HCT116 (cell line): ENCODE measurements at regions not wholly inside any gene's neighbourhood (a gene's known extent, or its start where the extent isn't known, plus 50 kb on each side); places are given as distances from the start of the nearest gene placed in this dataset.

Source experiments
- ATAC-seq: fragments of 200-7000 bp; cut with Tn5 transposase; 2 replicates; pipeline ENCODE4 v1.9.1; 2020; ENCODE audit warnings: mild to moderate bottlenecking, moderate library complexity
- BruUV-seq: library from RNA; stranded (reverse); fragments of 400-500 nt; replicated peaks from 2 replicates; lab custom pipeline; 2021; lab: Mats Ljungman, UMichigan
- CTCF ChIA-PET: fragments of 300-600 bp; sonication (Branson Sonifier 250); formaldehyde crosslinking; loops from one replicate; lab custom pipeline; 2021; ENCODE audit warnings: antibody characterized with exemption; lab: Charles Lee
- POLR2A ChIA-PET: fragments of 300-600, 350-600 bp; sonication (Branson Sonifier 250); formaldehyde crosslinking; loops from one replicate; lab custom pipeline; 2021; ENCODE audit warnings: antibody characterized with exemption; lab: Charles Lee
- RAD21 ChIA-PET, 2 experiments: fragments of 300-600 bp; sonication (Branson Sonifier 250); formaldehyde crosslinking; loops; one replicate each; lab custom pipeline; 2023; ENCODE audit warnings: low total read pairs in 2 of 2; ENCODE audit not compliant: uncharacterized antibody in 2 of 2, unreplicated experiment in 2 of 2, low non-redundant PET in 1 of 2; lab: Charles Lee
- DNase-seq: peaks from one replicate; pipeline ENCODE4 v3.0.0-alpha.2; 2010; ENCODE audit warnings: low read depth, low spot score
- H2AFZ ChIP-seq: fragments of 200-600 bp; shearing (Covaris generic), sonication (generic); 2 replicates; pipeline ENCODE4 v1.6.1; 2017; ENCODE audit warnings: low read depth, mixed run types, mixed read lengths, antibody characterized with exemption, low read length; ENCODE audit not compliant: poor library complexity, severe bottlenecking
- H3K27ac ChIP-seq: 2 replicates; pipeline ENCODE4 v1.5.1; 2012; ENCODE audit warnings: low read depth, low read length
- H3K27me3 ChIP-seq: fragments of 200-600 bp; sonication (generic); 2 replicates; pipeline ENCODE4 v1.6.1; 2016; ENCODE audit warnings: mixed run types, low read length, mixed read lengths; ENCODE audit not compliant: insufficient read depth
- H3K36me3 ChIP-seq, 2 experiments: fragments of 200-500 bp in 1 of 2; fragments of 200-600 bp in 1 of 2; sonication (Bioruptor generic) in 1 of 2; sonication (generic) in 1 of 2; 2 replicates each; pipeline versions ENCODE4 v1.5.1 to v1.6.1; 2014 to 2016; ENCODE audit warnings: low read length in 2 of 2, inconsistent platforms in 1 of 2, mixed read lengths in 1 of 2, mixed run types in 1 of 2; ENCODE audit not compliant: insufficient read depth in 2 of 2, control insufficient read depth in 1 of 2
- H3K4me1 ChIP-seq, 2 experiments: fragments of 200-600 bp in 1 of 2; sonication (generic) in 1 of 2; 2 replicates each; pipeline versions ENCODE4 v1.5.1 to v1.6.1; 2012 to 2017; ENCODE audit warnings: low read length in 2 of 2, inconsistent platforms in 1 of 2, mild to moderate bottlenecking in 1 of 2, mixed read lengths in 1 of 2, mixed run types in 1 of 2, moderate library complexity in 1 of 2; ENCODE audit not compliant: insufficient read depth in 2 of 2, control insufficient read depth in 1 of 2
- H3K4me2 ChIP-seq: fragments of 200-600 bp; sonication (generic); 2 replicates; pipeline ENCODE4 v1.6.1; 2017; ENCODE audit warnings: mixed run types, low read length, mixed read lengths
- H3K4me3 ChIP-seq, 2 experiments: fragments of 200-600 bp in 1 of 2; sonication (generic) in 1 of 2; replicated peaks in 1 of 2; 2 replicates each; pipeline ENCODE4 v1.5.1; 2011 to 2016; ENCODE audit warnings: low read length in 2 of 2, control low read depth in 1 of 2, low read depth in 1 of 2, mild to moderate bottlenecking in 1 of 2, mixed read lengths in 1 of 2, mixed run types in 1 of 2
- H3K79me2 ChIP-seq: fragments of 200-600 bp; sonication (generic); 2 replicates; pipeline ENCODE4 v1.6.1; 2017; ENCODE audit warnings: mild to moderate bottlenecking, mixed run types, low read length, moderate library complexity, mixed read lengths; ENCODE audit not compliant: insufficient read depth
- H3K9ac ChIP-seq: fragments of 200-600 bp; sonication (generic); 2 replicates; pipeline ENCODE4 v1.6.1; 2016; ENCODE audit warnings: low read length, mixed read lengths
- H3K9me2 ChIP-seq: fragments of 200-600 bp; sonication (generic), shearing (Covaris generic); 2 replicates; pipeline ENCODE4 v1.6.1; 2017; ENCODE audit warnings: mixed run types, mild to moderate bottlenecking, moderate library complexity; ENCODE audit not compliant: insufficient read depth
- H3K9me3 ChIP-seq, 2 experiments: fragments of 200-500 bp in 1 of 2; fragments of 200-600 bp in 1 of 2; sonication (Bioruptor generic) in 1 of 2; sonication (generic) in 1 of 2; 2 replicates each; pipeline ENCODE4 v1.6.1; 2014 to 2017; ENCODE audit warnings: low read length in 2 of 2, mixed read lengths in 2 of 2, inconsistent platforms in 1 of 2, low read depth in 1 of 2, mild to moderate bottlenecking in 1 of 2, mixed run types in 1 of 2, moderate library complexity in 1 of 2; ENCODE audit not compliant: control insufficient read depth in 1 of 2, insufficient read depth in 1 of 2
- H4K20me1 ChIP-seq: fragments of 200-600 bp; sonication (generic), shearing (Covaris generic); 2 replicates; pipeline ENCODE4 v1.6.1; 2017; ENCODE audit warnings: mixed run types, mild to moderate bottlenecking, moderate library complexity; ENCODE audit not compliant: insufficient read depth
- ATF3 ChIP-seq: IDR thresholded peaks from 2 replicates; pipeline ENCODE4 v1.6.1; 2012
- EZH2 ChIP-seq: fragments of 200-600 bp; sonication (generic); IDR thresholded peaks from 2 replicates; pipeline ENCODE4 v1.6.1; 2017; ENCODE audit warnings: antibody characterized with exemption, mixed run types
- FOSL1 ChIP-seq: IDR thresholded peaks from 2 replicates; pipeline ENCODE4 v1.6.1; 2012; ENCODE audit warnings: low read depth
- POLR2A ChIP-seq: IDR thresholded peaks from 2 replicates; pipeline ENCODE4 v1.7.0; 2011; ENCODE audit warnings: borderline replicate concordance; ENCODE audit not compliant: insufficient read depth, insufficient read length; ENCODE audit errors: extremely low read depth
- POLR2AphosphoS5 ChIP-seq: IDR thresholded peaks from 2 replicates; pipeline ENCODE4 v1.6.1; 2011; ENCODE audit warnings: mild to moderate bottlenecking, low read depth, low read length, moderate library complexity
- RAD21 ChIP-seq: IDR thresholded peaks from 2 replicates; pipeline ENCODE4 v1.6.1; 2012; ENCODE audit warnings: low read depth, mild to moderate bottlenecking
- REST ChIP-seq: IDR thresholded peaks from 2 replicates; pipeline ENCODE4 v1.6.1; 2012; ENCODE audit warnings: low read depth
- SIN3A ChIP-seq: IDR thresholded peaks from 2 replicates; pipeline ENCODE4 v1.6.1; 2012; ENCODE audit warnings: low read depth
- SP1 ChIP-seq: IDR thresholded peaks from 2 replicates; pipeline ENCODE4 v1.6.1; 2012; ENCODE audit warnings: low read depth
- SRF ChIP-seq: IDR thresholded peaks from 2 replicates; pipeline ENCODE4 v1.6.1; 2012; ENCODE audit warnings: low read depth
- TCF7L2 ChIP-seq: IDR thresholded peaks from 2 replicates; pipeline ENCODE4 v1.7.0; 2011; ENCODE audit warnings: borderline replicate concordance, inconsistent platforms; ENCODE audit not compliant: insufficient read depth, insufficient read length; ENCODE audit errors: extremely low read depth
- YY1 ChIP-seq: IDR thresholded peaks from 2 replicates; pipeline ENCODE4 v1.6.1; 2011; ENCODE audit warnings: low read length, low read depth, moderate library complexity, mild to moderate bottlenecking; ENCODE audit not compliant: insufficient replicate concordance; ENCODE audit errors: extremely low read depth
- ZFX ChIP-seq: fragments of 450-650 bp; IDR thresholded peaks from 2 replicates; pipeline ENCODE4 v1.6.1; 2017
- intact Hi-C: fragments of 100-400 bp; cut with micrococcal nuclease; formaldehyde crosslinking; loops from 2 replicates; pipeline ENCODE4 v1.10.0; 2022

GRCh38 chr13:81197966-81198365, 857.0 kb upstream of the SPRY2 start:
- intact Hi-C loops, result no loop called here
- Histone ChIP-seq H4K20me1 (no peaks in the 10 kb centered on the region), H3K36me3 (no peaks in the 10 kb centered on the region), H2AFZ (no peak overlapping the region), H3K4me1 (no peaks in the 10 kb centered on the region), H3K9me2 (no peaks in the 10 kb centered on the region), H3K79me2 (no peaks in the 10 kb centered on the region), H3K9ac (no peak overlapping the region), H3K27me3 (no peaks in the 10 kb centered on the region), H3K4me2 (no peak overlapping the region), H3K27ac (no peak overlapping the region), H3K4me3 (no peak overlapping the region), H3K9me3 (no peaks in the 10 kb centered on the region; a peak in 3 of 4 replicates)
- DNase-seq (no peak), ATAC-seq (no peak)
- TF ChIP-seq EZH2 (no peak), TCF7L2 (no peak), ZFX (no peak), FOSL1 (no peak), RAD21 (no peak), ATF3 (no peak), REST (no peak), SRF (no peak), SIN3A (no peak), YY1 (no peak), POLR2A (no peak), POLR2AphosphoS5 (no peak), SP1 (no peak)
- no TSS peak for BruUV-seq
- ChIA-PET RAD21 (no interaction called here), CTCF (no interaction called here), POLR2A (no interaction called here)
